WTC11 (cell line): ENCODE measurements at regions not wholly inside any gene's neighbourhood (a gene's known extent, or its start where the extent isn't known, plus 50 kb on each side); places are given as distances from the start of the nearest gene placed in this dataset.

Source experiments
- ATAC-seq: fragments of 200-7000 bp; cut with Tn5 transposase; 2 replicates; pipeline ENCODE4 v1.10.0; 2021; ENCODE audit warnings: mild to moderate bottlenecking, moderate library complexity
- CTCF ChIA-PET: fragments of 300-600 bp; sonication (Branson Sonifier 250); formaldehyde crosslinking; loops from one replicate; lab custom pipeline; 2021; ENCODE audit warnings: antibody characterized with exemption; lab: Charles Lee
- POLR2A ChIA-PET: fragments of 350-600 bp; sonication (Branson Sonifier 250); formaldehyde crosslinking; loops from one replicate; lab custom pipeline; 2021; ENCODE audit warnings: antibody characterized with exemption; lab: Charles Lee
- DNase-seq: peaks from one replicate; pipeline ENCODE4 v3.0.0; 2021; ENCODE audit warnings: low spot score
- H3K27ac Mint-ChIP-seq: 2 replicates; pipeline ENCODE4 v1.8.0; 2021; ENCODE audit warnings: mixed read lengths
- H3K27me3 Mint-ChIP-seq: 2 replicates; pipeline ENCODE4 v1.8.0; 2021; ENCODE audit warnings: low read depth, mild to moderate bottlenecking, moderate library complexity, mixed read lengths
- H3K36me3 Mint-ChIP-seq: 2 replicates; pipeline ENCODE4 v1.8.0; 2021; ENCODE audit warnings: mixed read lengths
- H3K4me1 Mint-ChIP-seq: 2 replicates; pipeline ENCODE4 v1.8.0; 2022; ENCODE audit warnings: mixed read lengths
- H3K4me3 Mint-ChIP-seq: 2 replicates; pipeline ENCODE4 v1.8.0; 2021; ENCODE audit warnings: mild to moderate bottlenecking, moderate library complexity, mixed read lengths
- H3K9me3 Mint-ChIP-seq: 2 replicates; pipeline ENCODE4 v1.8.0; 2021; ENCODE audit warnings: mixed read lengths
- CBFB ChIP-seq: sonication (generic); formaldehyde crosslinking; IDR thresholded peaks from 2 replicates; pipeline ENCODE4 v1.8.1; 2022; ENCODE audit warnings: mild to moderate bottlenecking, low read depth, missing genetic modification reagents
- GRHL2 ChIP-seq: fragments of 250-450 bp; sonication (Bioruptor Pico); IDR thresholded peaks from 2 replicates; pipeline ENCODE4 v1.8.0; 2022; ENCODE audit warnings: mild to moderate bottlenecking, moderate library complexity; ENCODE audit not compliant: insufficient replicate concordance, severe bottlenecking
- MXD4 ChIP-seq: fragments of 250-450 bp; sonication (Bioruptor Pico); IDR thresholded peaks from 2 replicates; pipeline ENCODE4 v1.8.0; 2021; ENCODE audit warnings: mild to moderate bottlenecking, moderate library complexity, borderline replicate concordance
- SMAD4 ChIP-seq: sonication (generic); formaldehyde crosslinking; IDR thresholded peaks from 2 replicates; pipeline ENCODE4 v1.8.0; 2022; ENCODE audit warnings: mild to moderate bottlenecking, missing genetic modification reagents
- SOX15 ChIP-seq: fragments of 250-450 bp; sonication (Bioruptor Pico); IDR thresholded peaks from 2 replicates; pipeline ENCODE4 v1.9.0; 2021; ENCODE audit warnings: mild to moderate bottlenecking
- TP53 ChIP-seq: sonication (generic); formaldehyde crosslinking; IDR thresholded peaks from 2 replicates; pipeline ENCODE4 v1.8.1; 2023; ENCODE audit warnings: mild to moderate bottlenecking, missing genetic modification reagents
- ZBTB21 ChIP-seq: sonication (generic); formaldehyde crosslinking; IDR thresholded peaks from 2 replicates; pipeline ENCODE4 v1.8.1; 2023; ENCODE audit warnings: mild to moderate bottlenecking, missing genetic modification reagents, borderline replicate concordance
- ZNF219 ChIP-seq: sonication (generic); formaldehyde crosslinking; IDR thresholded peaks from 2 replicates; pipeline ENCODE4 v1.8.0; 2023; ENCODE audit warnings: missing genetic modification reagents, mild to moderate bottlenecking, borderline replicate concordance
- ZNF263 ChIP-seq: sonication (generic); formaldehyde crosslinking; IDR thresholded peaks from 2 replicates; pipeline ENCODE4 v1.8.1; 2022; ENCODE audit warnings: low read depth, mild to moderate bottlenecking, moderate library complexity, missing genetic modification reagents
- TF ChIP-seq, protein P1 (sequence below): sonication (generic); formaldehyde crosslinking; IDR thresholded peaks from 2 replicates; pipeline ENCODE4 v1.8.1; 2023; ENCODE audit warnings: mild to moderate bottlenecking, missing genetic modification reagents
- TF ChIP-seq, protein P2 (sequence below): sonication (generic); formaldehyde crosslinking; conservative IDR thresholded peaks from 2 replicates; pipeline ENCODE4 v1.8.1; 2023; ENCODE audit warnings: mild to moderate bottlenecking, low read depth, missing genetic modification reagents, moderate library complexity
- TF ChIP-seq, protein P3 (sequence below): sonication (generic); formaldehyde crosslinking; IDR thresholded peaks from 2 replicates; pipeline ENCODE4 v1.8.1; 2022; ENCODE audit warnings: low read depth, mild to moderate bottlenecking, moderate library complexity, missing genetic modification reagents, borderline replicate concordance
- TF ChIP-seq, protein P4 (sequence below): fragments of 200-600 bp; IDR thresholded peaks from 2 replicates; pipeline ENCODE4 v1.8.0; 2022; ENCODE audit warnings: antibody characterized with exemption
- TF ChIP-seq, protein P5 (sequence below): fragments of 250-450 bp; sonication (Bioruptor Pico); IDR thresholded peaks from 2 replicates; pipeline ENCODE4 v1.9.0; 2021; ENCODE audit warnings: mild to moderate bottlenecking, borderline replicate concordance
- TF ChIP-seq, protein P6 (sequence below): sonication (generic); formaldehyde crosslinking; IDR thresholded peaks from 2 replicates; pipeline ENCODE4 v1.8.0; 2022; ENCODE audit warnings: mild to moderate bottlenecking, missing genetic modification reagents
- TF ChIP-seq, protein P7 (sequence below): sonication (generic); formaldehyde crosslinking; IDR thresholded peaks from 2 replicates; pipeline ENCODE4 v1.8.0; 2023; ENCODE audit warnings: missing genetic modification reagents, mild to moderate bottlenecking, borderline replicate concordance

DNA sequence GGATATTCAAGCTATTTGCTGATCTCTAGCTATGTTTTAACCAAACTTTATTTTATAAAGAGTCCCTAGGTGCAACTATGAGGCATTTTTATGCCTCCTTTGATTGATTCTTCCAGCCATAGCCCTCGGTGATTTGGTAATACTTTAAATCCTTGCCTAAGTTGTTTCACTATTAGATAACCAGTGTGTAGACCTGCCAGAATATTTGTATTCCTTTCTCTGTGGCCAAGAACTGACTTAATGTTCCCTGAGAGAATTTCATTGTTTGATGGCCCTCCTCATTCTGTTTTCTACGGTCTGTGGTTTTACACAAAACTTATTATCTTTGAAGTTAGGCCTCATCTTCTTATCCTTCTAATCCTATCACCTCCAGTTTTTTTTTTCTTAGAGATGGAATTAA is 109.7 kb upstream of the MDGA2 start:
- Mint-ChIP-seq H3K4me3 (no peak overlapping the region), H3K27ac (no peak overlapping the region)
- POLR2A ChIA-PET: no interaction called here
- TF ChIP-seq, protein P1, sequence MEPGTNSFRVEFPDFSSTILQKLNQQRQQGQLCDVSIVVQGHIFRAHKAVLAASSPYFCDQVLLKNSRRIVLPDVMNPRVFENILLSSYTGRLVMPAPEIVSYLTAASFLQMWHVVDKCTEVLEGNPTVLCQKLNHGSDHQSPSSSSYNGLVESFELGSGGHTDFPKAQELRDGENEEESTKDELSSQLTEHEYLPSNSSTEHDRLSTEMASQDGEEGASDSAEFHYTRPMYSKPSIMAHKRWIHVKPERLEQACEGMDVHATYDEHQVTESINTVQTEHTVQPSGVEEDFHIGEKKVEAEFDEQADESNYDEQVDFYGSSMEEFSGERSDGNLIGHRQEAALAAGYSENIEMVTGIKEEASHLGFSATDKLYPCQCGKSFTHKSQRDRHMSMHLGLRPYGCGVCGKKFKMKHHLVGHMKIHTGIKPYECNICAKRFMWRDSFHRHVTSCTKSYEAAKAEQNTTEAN: no peak
- no peak for TF ChIP-seq ZNF219 (CRISPR knock-in tag)
- TF ChIP-seq, protein P2, sequence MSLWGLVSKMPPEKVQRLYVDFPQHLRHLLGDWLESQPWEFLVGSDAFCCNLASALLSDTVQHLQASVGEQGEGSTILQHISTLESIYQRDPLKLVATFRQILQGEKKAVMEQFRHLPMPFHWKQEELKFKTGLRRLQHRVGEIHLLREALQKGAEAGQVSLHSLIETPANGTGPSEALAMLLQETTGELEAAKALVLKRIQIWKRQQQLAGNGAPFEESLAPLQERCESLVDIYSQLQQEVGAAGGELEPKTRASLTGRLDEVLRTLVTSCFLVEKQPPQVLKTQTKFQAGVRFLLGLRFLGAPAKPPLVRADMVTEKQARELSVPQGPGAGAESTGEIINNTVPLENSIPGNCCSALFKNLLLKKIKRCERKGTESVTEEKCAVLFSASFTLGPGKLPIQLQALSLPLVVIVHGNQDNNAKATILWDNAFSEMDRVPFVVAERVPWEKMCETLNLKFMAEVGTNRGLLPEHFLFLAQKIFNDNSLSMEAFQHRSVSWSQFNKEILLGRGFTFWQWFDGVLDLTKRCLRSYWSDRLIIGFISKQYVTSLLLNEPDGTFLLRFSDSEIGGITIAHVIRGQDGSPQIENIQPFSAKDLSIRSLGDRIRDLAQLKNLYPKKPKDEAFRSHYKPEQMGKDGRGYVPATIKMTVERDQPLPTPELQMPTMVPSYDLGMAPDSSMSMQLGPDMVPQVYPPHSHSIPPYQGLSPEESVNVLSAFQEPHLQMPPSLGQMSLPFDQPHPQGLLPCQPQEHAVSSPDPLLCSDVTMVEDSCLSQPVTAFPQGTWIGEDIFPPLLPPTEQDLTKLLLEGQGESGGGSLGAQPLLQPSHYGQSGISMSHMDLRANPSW (CRISPR knock-in tag): no peak
- TF ChIP-seq SOX15: no peak
- TF ChIP-seq, protein P3, sequence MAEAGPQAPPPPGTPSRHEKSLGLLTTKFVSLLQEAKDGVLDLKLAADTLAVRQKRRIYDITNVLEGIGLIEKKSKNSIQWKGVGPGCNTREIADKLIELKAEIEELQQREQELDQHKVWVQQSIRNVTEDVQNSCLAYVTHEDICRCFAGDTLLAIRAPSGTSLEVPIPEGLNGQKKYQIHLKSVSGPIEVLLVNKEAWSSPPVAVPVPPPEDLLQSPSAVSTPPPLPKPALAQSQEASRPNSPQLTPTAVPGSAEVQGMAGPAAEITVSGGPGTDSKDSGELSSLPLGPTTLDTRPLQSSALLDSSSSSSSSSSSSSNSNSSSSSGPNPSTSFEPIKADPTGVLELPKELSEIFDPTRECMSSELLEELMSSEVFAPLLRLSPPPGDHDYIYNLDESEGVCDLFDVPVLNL (CRISPR knock-in tag): no peak
- no peak for TF ChIP-seq SMAD4 (CRISPR knock-in tag)
- TF ChIP-seq, protein P4, sequence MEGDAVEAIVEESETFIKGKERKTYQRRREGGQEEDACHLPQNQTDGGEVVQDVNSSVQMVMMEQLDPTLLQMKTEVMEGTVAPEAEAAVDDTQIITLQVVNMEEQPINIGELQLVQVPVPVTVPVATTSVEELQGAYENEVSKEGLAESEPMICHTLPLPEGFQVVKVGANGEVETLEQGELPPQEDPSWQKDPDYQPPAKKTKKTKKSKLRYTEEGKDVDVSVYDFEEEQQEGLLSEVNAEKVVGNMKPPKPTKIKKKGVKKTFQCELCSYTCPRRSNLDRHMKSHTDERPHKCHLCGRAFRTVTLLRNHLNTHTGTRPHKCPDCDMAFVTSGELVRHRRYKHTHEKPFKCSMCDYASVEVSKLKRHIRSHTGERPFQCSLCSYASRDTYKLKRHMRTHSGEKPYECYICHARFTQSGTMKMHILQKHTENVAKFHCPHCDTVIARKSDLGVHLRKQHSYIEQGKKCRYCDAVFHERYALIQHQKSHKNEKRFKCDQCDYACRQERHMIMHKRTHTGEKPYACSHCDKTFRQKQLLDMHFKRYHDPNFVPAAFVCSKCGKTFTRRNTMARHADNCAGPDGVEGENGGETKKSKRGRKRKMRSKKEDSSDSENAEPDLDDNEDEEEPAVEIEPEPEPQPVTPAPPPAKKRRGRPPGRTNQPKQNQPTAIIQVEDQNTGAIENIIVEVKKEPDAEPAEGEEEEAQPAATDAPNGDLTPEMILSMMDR: no peak
- TF ChIP-seq ZNF263: no peak
- TF ChIP-seq, all 79 proteins: peak for 0
- Mint-ChIP-seq H3K27me3 (peaks cover 2% of the 10 kb centered on the region; the same call in 1 of the 2 replicates), H3K9me3 (peaks cover 28% of the 10 kb centered on the region), H3K4me1 (no peaks in the 10 kb centered on the region), H3K36me3 (peaks cover 18% of the 10 kb centered on the region)
- ATAC-seq: no peak
- DNase-seq: no peak
- CTCF ChIA-PET: no interaction called here

DNA sequence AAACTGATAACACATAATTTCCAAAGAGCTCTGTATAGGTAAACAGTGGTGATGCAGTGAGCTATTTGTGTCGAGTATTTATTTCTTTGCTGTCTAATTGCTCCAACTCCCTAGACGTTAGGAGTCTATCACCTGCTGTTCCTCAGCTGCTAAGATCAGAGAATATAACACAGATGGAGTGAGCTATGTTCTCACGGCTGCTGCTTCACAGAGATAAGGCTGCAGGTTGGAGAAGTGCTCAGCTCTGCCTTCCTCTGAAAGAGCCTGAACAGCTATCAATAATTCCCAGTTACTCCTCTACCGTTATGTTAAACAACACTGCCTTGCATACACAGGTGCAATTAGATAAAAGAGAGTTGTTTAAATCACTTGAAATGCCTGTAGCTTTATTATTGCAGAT is 103.2 kb upstream of the MDGA2 start:
- DNase-seq (no peak), ATAC-seq (no peak)
- ChIA-PET CTCF (no interaction called here), POLR2A (no interaction called here)
- Mint-ChIP-seq H3K9me3 (peaks cover 24% of the 10 kb centered on the region), H3K4me3 (no peak overlapping the region), H3K27ac (no peak overlapping the region), H3K27me3 (peaks cover 2% of the 10 kb centered on the region; the same call in 1 of the 2 replicates), H3K4me1 (peaks cover 25% of the 10 kb centered on the region), H3K36me3 (peaks cover 12% of the 10 kb centered on the region)
- no peak for TF ChIP-seq TP53
- no peak for TF ChIP-seq ZBTB21 (CRISPR knock-in tag)
- TF ChIP-seq MXD4 (CRISPR knock-in tag): no peak
- no peak for TF ChIP-seq CBFB
- no peak for TF ChIP-seq GRHL2 (CRISPR knock-in tag)
- TF ChIP-seq, protein P5, sequence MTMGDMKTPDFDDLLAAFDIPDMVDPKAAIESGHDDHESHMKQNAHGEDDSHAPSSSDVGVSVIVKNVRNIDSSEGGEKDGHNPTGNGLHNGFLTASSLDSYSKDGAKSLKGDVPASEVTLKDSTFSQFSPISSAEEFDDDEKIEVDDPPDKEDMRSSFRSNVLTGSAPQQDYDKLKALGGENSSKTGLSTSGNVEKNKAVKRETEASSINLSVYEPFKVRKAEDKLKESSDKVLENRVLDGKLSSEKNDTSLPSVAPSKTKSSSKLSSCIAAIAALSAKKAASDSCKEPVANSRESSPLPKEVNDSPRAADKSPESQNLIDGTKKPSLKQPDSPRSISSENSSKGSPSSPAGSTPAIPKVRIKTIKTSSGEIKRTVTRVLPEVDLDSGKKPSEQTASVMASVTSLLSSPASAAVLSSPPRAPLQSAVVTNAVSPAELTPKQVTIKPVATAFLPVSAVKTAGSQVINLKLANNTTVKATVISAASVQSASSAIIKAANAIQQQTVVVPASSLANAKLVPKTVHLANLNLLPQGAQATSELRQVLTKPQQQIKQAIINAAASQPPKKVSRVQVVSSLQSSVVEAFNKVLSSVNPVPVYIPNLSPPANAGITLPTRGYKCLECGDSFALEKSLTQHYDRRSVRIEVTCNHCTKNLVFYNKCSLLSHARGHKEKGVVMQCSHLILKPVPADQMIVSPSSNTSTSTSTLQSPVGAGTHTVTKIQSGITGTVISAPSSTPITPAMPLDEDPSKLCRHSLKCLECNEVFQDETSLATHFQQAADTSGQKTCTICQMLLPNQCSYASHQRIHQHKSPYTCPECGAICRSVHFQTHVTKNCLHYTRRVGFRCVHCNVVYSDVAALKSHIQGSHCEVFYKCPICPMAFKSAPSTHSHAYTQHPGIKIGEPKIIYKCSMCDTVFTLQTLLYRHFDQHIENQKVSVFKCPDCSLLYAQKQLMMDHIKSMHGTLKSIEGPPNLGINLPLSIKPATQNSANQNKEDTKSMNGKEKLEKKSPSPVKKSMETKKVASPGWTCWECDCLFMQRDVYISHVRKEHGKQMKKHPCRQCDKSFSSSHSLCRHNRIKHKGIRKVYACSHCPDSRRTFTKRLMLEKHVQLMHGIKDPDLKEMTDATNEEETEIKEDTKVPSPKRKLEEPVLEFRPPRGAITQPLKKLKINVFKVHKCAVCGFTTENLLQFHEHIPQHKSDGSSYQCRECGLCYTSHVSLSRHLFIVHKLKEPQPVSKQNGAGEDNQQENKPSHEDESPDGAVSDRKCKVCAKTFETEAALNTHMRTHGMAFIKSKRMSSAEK (CRISPR knock-in tag): no peak
- TF ChIP-seq, protein P6, sequence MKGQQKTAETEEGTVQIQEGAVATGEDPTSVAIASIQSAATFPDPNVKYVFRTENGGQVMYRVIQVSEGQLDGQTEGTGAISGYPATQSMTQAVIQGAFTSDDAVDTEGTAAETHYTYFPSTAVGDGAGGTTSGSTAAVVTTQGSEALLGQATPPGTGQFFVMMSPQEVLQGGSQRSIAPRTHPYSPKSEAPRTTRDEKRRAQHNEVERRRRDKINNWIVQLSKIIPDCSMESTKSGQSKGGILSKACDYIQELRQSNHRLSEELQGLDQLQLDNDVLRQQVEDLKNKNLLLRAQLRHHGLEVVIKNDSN (CRISPR knock-in tag): no peak
- TF ChIP-seq, protein P1: no peak
- TF ChIP-seq, protein P7, sequence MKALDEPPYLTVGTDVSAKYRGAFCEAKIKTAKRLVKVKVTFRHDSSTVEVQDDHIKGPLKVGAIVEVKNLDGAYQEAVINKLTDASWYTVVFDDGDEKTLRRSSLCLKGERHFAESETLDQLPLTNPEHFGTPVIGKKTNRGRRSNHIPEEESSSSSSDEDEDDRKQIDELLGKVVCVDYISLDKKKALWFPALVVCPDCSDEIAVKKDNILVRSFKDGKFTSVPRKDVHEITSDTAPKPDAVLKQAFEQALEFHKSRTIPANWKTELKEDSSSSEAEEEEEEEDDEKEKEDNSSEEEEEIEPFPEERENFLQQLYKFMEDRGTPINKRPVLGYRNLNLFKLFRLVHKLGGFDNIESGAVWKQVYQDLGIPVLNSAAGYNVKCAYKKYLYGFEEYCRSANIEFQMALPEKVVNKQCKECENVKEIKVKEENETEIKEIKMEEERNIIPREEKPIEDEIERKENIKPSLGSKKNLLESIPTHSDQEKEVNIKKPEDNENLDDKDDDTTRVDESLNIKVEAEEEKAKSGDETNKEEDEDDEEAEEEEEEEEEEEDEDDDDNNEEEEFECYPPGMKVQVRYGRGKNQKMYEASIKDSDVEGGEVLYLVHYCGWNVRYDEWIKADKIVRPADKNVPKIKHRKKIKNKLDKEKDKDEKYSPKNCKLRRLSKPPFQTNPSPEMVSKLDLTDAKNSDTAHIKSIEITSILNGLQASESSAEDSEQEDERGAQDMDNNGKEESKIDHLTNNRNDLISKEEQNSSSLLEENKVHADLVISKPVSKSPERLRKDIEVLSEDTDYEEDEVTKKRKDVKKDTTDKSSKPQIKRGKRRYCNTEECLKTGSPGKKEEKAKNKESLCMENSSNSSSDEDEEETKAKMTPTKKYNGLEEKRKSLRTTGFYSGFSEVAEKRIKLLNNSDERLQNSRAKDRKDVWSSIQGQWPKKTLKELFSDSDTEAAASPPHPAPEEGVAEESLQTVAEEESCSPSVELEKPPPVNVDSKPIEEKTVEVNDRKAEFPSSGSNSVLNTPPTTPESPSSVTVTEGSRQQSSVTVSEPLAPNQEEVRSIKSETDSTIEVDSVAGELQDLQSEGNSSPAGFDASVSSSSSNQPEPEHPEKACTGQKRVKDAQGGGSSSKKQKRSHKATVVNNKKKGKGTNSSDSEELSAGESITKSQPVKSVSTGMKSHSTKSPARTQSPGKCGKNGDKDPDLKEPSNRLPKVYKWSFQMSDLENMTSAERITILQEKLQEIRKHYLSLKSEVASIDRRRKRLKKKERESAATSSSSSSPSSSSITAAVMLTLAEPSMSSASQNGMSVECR (CRISPR knock-in tag): no peak
